ENCODE measurements at regions not wholly inside any gene's neighbourhood (a gene's known extent, or its start where the extent isn't known, plus 50 kb on each side); places are given as distances from the start of the nearest gene placed in this dataset.

- Histone ChIP-seq H3K27ac (no peak overlapping the region), H3K36me3 (no peaks in the 10 kb centered on the region), H3K9me3 (no peaks in the 10 kb centered on the region), H3K27me3 (no peaks in the 10 kb centered on the region), H3K4me3 (no peak overlapping the region), H3K4me1 (no peaks in the 10 kb centered on the region)
- TF ChIP-seq POLR2AphosphoS5 (IDR thresholded peaks at IDR 0.05; ENCODE audit: insufficient read depth in 1 of 2, low read depth in 1 of 2) (no peak), CTCF (IDR thresholded peaks at IDR 0.05) (no peak), POLR2A (IDR thresholded peaks at IDR 0.05) (no peak)
- no peak for DNase-seq (ENCODE audit: extremely low spot score in 2 of 2)
- intact Hi-C loops (cut with DNase I): no loop called here
These were observed 468.2 kb upstream of the KIF2A start for GRCh38 chr5:61837788-61838187.

GRCh38 chr5:61840361-61840760 lies 465.6 kb upstream of the KIF2A start:
- DNase-seq (ENCODE audit: extremely low spot score in 2 of 2): no peak

GRCh38 chr5:61842840-61843239 lies 463.2 kb upstream of the KIF2A start:
- Histone ChIP-seq H3K4me1 (no peaks in the 10 kb centered on the region), H3K27ac (no peak overlapping the region), H3K27me3 (no peaks in the 10 kb centered on the region), H3K36me3 (no peaks in the 10 kb centered on the region), H3K4me3 (no peak overlapping the region), H3K9me3 (no peaks in the 10 kb centered on the region)
- DNase-seq (ENCODE audit: extremely low spot score in 2 of 2): no peak
- TF ChIP-seq POLR2A (IDR thresholded peaks at IDR 0.05) (no peak), CTCF (IDR thresholded peaks at IDR 0.05) (no peak), POLR2AphosphoS5 (IDR thresholded peaks at IDR 0.05; ENCODE audit: insufficient read depth in 1 of 2, low read depth in 1 of 2) (no peak)
- intact Hi-C loops (cut with DNase I): no loop called here

More at GRCh38 chr5:61840361-61840760, 465.6 kb upstream of the KIF2A start:
- Histone ChIP-seq H3K27ac (no peak overlapping the region), H3K9me3 (no peaks in the 10 kb centered on the region), H3K4me1 (no peaks in the 10 kb centered on the region), H3K4me3 (no peak overlapping the region), H3K36me3 (no peaks in the 10 kb centered on the region), H3K27me3 (no peaks in the 10 kb centered on the region)
- intact Hi-C loops (cut with DNase I): no loop called here
- TF ChIP-seq CTCF (IDR thresholded peaks at IDR 0.05) (no peak), POLR2A (IDR thresholded peaks at IDR 0.05) (no peak), POLR2AphosphoS5 (IDR thresholded peaks at IDR 0.05; ENCODE audit: insufficient read depth in 1 of 2, low read depth in 1 of 2) (no peak)

GRCh38 chr5:61850696-61851095 lies 455.3 kb upstream of the KIF2A start:
- H3K4me3 ChIP-seq: no peak overlapping the region
- intact Hi-C loops (cut with DNase I): no loop called here
- TF ChIP-seq CTCF (IDR thresholded peaks at IDR 0.05) (no peak), POLR2A (IDR thresholded peaks at IDR 0.05) (no peak), POLR2AphosphoS5 (IDR thresholded peaks at IDR 0.05; ENCODE audit: insufficient read depth in 1 of 2, low read depth in 1 of 2) (no peak)
- H3K9me3 ChIP-seq: no peaks in the 10 kb centered on the region
- H3K4me1 ChIP-seq: no peaks in the 10 kb centered on the region
- H3K27ac ChIP-seq: no peak overlapping the region
- H3K36me3 ChIP-seq: no peaks in the 10 kb centered on the region
- H3K27me3 ChIP-seq: no peaks in the 10 kb centered on the region
- no peak for DNase-seq (ENCODE audit: extremely low spot score in 2 of 2)

- Histone ChIP-seq H3K9me3 (no peaks in the 10 kb centered on the region), H3K27ac (no peak overlapping the region), H3K4me3 (no peak overlapping the region), H3K4me1 (no peaks in the 10 kb centered on the region), H3K27me3 (no peaks in the 10 kb centered on the region), H3K36me3 (no peaks in the 10 kb centered on the region)
- no peak for TF ChIP-seq POLR2AphosphoS5 (IDR thresholded peaks at IDR 0.05; ENCODE audit: insufficient read depth in 1 of 2, low read depth in 1 of 2)
- no peak for TF ChIP-seq CTCF (IDR thresholded peaks at IDR 0.05)
- no peak for TF ChIP-seq POLR2A (IDR thresholded peaks at IDR 0.05)
- intact Hi-C loops (cut with DNase I): no loop called here
- DNase-seq (ENCODE audit: extremely low spot score in 2 of 2): no peak
These were observed 451.5 kb upstream of the KIF2A start for GRCh38 chr5:61854531-61854930.

Data from vagina (tissue), 2 donors.